Activated CD4-positive, alpha-beta T cell treated with anti-CD3 and anti-CD28 coated beads, Interleukin-2, amount 10 ng/mL, durations not matched to agents 24 days and 14 days (primary cell): ENCODE measurements at regions not wholly inside any gene's neighbourhood (a gene's known extent, or its start where the extent isn't known, plus 50 kb on each side); places are given as distances from the start of the nearest gene placed in this dataset.

ENCODE experiments used
- DNase-seq: peaks from one replicate; pipeline ENCODE4 v3.0.0; 2022
- H3K27ac Mint-ChIP-seq: one replicate; pipeline ENCODE4 v1.8.0; 2022; ENCODE audit warnings: mild to moderate bottlenecking, mixed read lengths
- H3K27me3 Mint-ChIP-seq: one replicate; pipeline ENCODE4 v1.8.0; 2022; ENCODE audit warnings: mixed read lengths
- H3K36me3 Mint-ChIP-seq: one replicate; pipeline ENCODE4 v1.8.0; 2022; ENCODE audit warnings: low read depth, mild to moderate bottlenecking, mixed read lengths
- H3K4me1 Mint-ChIP-seq: one replicate; pipeline ENCODE4 v1.8.0; 2021; ENCODE audit warnings: mixed read lengths
- H3K4me3 Mint-ChIP-seq: one replicate; pipeline ENCODE4 v1.8.0; 2022; ENCODE audit warnings: mild to moderate bottlenecking, moderate library complexity, mixed read lengths
- H3K9me3 Mint-ChIP-seq: one replicate; pipeline ENCODE4 v1.8.0; 2021; ENCODE audit warnings: mixed read lengths
- intact Hi-C: fragments of 100-400 bp; cut with micrococcal nuclease; formaldehyde crosslinking; loops from one replicate; pipeline ENCODE4 v1.15.1; 2023

DNA sequence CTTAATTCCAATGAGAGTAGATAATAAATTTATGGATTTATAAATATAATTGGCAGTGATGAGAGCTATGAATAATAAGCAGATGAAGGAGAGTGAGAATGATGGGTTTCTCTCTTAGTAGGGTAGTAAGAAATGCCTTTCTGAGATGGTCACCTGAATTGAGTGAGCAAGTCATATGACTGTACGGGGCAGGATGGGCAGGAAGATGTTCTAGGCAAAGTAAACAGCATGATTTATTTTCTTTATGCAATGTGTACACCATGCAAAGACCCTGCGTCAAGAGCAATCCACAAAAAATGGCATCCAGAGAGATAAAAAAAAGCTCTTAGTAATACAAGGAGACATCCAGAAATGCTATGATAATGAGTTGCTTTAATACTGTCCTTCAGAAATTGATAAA lies 409.9 kb downstream of the HLX start:
- H3K27ac Mint-ChIP-seq, result no peak overlapping the region
- intact Hi-C loops, result no loop called here
- H3K4me1 Mint-ChIP-seq, result no peaks in the 10 kb centered on the region
- H3K4me3 Mint-ChIP-seq, result no peak overlapping the region
- no peaks in the 10 kb centered on the region for H3K9me3 Mint-ChIP-seq
- no peaks in the 10 kb centered on the region for H3K36me3 Mint-ChIP-seq
- no peak for DNase-seq
- H3K27me3 Mint-ChIP-seq, result no peaks in the 10 kb centered on the region

DNA sequence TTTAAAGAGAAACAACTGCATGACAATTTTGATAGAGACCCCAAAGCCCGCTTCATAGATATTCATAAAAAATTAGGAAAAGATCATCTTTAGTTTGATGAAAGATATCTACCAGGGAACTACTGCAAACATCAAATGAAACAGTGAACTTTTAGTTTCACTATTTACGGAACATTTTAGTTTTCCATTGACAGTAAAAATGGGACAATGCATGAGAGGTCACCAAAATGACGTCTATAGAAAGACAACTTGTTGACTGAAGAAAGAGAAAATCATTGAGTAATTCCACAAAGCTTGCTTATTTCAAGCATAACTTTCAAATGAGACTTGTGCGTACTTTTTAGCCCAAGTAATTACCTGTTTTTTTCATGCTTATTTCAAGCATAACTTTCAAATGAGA lies 411.4 kb downstream of the HLX start:
- Mint-ChIP-seq H3K36me3 (no peaks in the 10 kb centered on the region), H3K9me3 (no peaks in the 10 kb centered on the region), H3K27ac (no peak overlapping the region), H3K4me1 (no peaks in the 10 kb centered on the region), H3K27me3 (no peaks in the 10 kb centered on the region), H3K4me3 (no peak overlapping the region)
- intact Hi-C loops, result no loop called here
- no peak for DNase-seq

DNA sequence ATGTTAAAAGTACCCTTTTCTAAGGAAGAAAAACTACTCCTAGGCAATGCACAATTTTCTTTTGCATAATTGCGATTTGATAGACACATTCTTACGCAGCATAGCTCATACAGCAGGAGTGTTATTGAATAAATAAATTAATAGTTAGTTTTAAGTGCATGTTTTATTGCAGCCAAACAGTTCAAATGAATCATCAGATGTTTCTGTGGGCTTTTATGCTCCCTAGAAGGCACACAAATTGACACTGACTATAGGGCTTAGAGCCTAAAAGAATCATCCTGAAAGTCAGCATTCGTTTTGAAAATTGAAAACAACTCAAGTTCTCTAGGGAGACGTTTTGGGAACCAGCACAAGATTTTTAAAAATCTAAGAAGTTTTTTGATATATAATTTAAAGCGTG lies 411.9 kb downstream of the HLX start:
- no peaks in the 10 kb centered on the region for H3K36me3 Mint-ChIP-seq
- H3K4me3 Mint-ChIP-seq, result no peak overlapping the region
- DNase-seq, result no peak
- intact Hi-C loops, result no loop called here
- H3K27me3 Mint-ChIP-seq, result no peaks in the 10 kb centered on the region
- H3K27ac Mint-ChIP-seq, result no peak overlapping the region
- H3K9me3 Mint-ChIP-seq, result no peaks in the 10 kb centered on the region
- no peaks in the 10 kb centered on the region for H3K4me1 Mint-ChIP-seq

DNA sequence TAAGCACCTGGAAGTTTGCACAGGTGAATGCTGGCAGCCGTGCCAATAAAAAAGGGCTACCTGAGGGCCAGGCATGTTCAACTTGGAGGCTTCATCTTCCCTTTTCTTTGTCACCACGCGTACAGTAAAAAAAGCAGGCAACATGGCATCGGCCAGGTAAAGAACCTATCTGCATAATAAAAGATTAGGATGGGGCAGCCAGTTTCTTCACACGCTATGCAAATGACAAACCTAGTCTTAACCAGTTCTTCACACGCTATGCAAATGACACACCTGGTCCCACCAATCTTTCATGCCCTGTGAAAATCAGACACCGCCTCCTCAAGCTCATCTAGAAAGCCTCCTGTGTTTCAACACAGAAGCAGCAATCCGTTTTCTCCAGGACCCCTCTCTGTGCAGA lies 413.4 kb downstream of the HLX start:
- no peak overlapping the region for H3K4me3 Mint-ChIP-seq
- DNase-seq, result no peak
- H3K27ac Mint-ChIP-seq, result no peak overlapping the region
- no peaks in the 10 kb centered on the region for H3K27me3 Mint-ChIP-seq
- no peaks in the 10 kb centered on the region for H3K9me3 Mint-ChIP-seq
- H3K4me1 Mint-ChIP-seq, result no peaks in the 10 kb centered on the region
- H3K36me3 Mint-ChIP-seq, result no peaks in the 10 kb centered on the region
- intact Hi-C loops, result no loop called here

GRCh38 chr1:221294242-221294641 lies 415.0 kb downstream of the HLX start:
- DNase-seq, result no peak
- H3K27me3 Mint-ChIP-seq, result no peaks in the 10 kb centered on the region
- H3K36me3 Mint-ChIP-seq, result no peaks in the 10 kb centered on the region
- H3K27ac Mint-ChIP-seq, result no peak overlapping the region
- intact Hi-C loops, result no loop called here
- no peaks in the 10 kb centered on the region for H3K9me3 Mint-ChIP-seq
- H3K4me1 Mint-ChIP-seq, result no peaks in the 10 kb centered on the region
- H3K4me3 Mint-ChIP-seq, result no peak overlapping the region

GRCh38 chr1:221302357-221302756 lies 423.1 kb downstream of the HLX start:
- no peak for DNase-seq
- intact Hi-C loops, result no loop called here
- no peaks in the 10 kb centered on the region for H3K4me1 Mint-ChIP-seq
- no peaks in the 10 kb centered on the region for H3K36me3 Mint-ChIP-seq
- no peaks in the 10 kb centered on the region for H3K9me3 Mint-ChIP-seq
- H3K4me3 Mint-ChIP-seq, result no peak overlapping the region
- H3K27me3 Mint-ChIP-seq, result peaks cover 2% of the 10 kb centered on the region
- H3K27ac Mint-ChIP-seq, result no peak overlapping the region

DNA sequence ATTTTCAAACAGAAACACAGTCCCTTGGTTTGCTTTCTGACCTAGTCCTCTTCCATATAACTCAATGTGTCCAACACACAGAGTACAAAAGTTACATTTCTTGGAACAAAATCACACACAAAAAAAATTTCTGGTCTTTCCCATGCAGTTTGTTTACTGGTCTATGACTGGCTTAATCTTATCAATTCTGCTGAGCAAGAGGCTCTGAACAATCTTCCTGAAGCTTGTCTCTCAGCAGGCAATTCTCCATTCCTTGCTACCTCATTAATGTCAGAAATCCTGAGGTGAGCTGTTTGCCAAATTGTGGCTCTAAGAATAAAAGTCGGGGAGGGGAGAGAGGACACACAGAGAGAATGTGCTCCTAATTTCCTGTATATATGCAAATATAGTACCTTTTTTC lies 423.6 kb downstream of the HLX start:
- intact Hi-C loops, result no loop called here
- no peak overlapping the region for H3K4me3 Mint-ChIP-seq
- H3K9me3 Mint-ChIP-seq, result no peaks in the 10 kb centered on the region
- H3K4me1 Mint-ChIP-seq, result no peaks in the 10 kb centered on the region
- DNase-seq, result no peak
- H3K27ac Mint-ChIP-seq, result no peak overlapping the region
- no peaks in the 10 kb centered on the region for H3K36me3 Mint-ChIP-seq
- H3K27me3 Mint-ChIP-seq, result peaks cover 2% of the 10 kb centered on the region

DNA sequence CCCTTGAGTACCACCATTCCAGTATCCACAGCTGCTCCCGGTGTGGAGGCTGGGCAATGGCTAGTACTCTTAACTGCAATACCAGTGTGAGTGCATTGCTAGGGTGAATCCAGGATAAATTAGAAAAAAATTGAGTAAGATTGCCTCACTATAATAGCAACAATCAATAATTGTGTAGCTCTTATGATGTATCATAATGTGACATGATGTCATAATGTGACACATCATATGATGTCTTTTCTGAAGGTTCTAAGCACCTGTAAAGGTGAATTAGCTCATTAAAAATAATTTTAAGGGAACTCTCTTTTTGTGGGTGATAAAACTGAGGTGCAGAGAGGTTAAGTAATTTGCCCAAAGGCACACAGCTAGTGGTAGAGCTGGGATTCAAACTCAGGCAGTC lies 424.4 kb downstream of the HLX start:
- Mint-ChIP-seq H3K4me3 (no peak overlapping the region), H3K27me3 (peaks cover 2% of the 10 kb centered on the region), H3K27ac (no peak overlapping the region), H3K36me3 (no peaks in the 10 kb centered on the region), H3K9me3 (no peaks in the 10 kb centered on the region), H3K4me1 (no peaks in the 10 kb centered on the region)
- DNase-seq, result no peak
- intact Hi-C loops, result no loop called here

GRCh38 chr1:221306239-221306638 lies 427.0 kb downstream of the HLX start:
- intact Hi-C loops, result no loop called here
- DNase-seq, result no peak
- H3K27ac Mint-ChIP-seq, result no peak overlapping the region
- no peaks in the 10 kb centered on the region for H3K9me3 Mint-ChIP-seq
- no peaks in the 10 kb centered on the region for H3K4me1 Mint-ChIP-seq
- peaks cover 2% of the 10 kb centered on the region for H3K27me3 Mint-ChIP-seq
- no peaks in the 10 kb centered on the region for H3K36me3 Mint-ChIP-seq
- no peak overlapping the region for H3K4me3 Mint-ChIP-seq

DNA sequence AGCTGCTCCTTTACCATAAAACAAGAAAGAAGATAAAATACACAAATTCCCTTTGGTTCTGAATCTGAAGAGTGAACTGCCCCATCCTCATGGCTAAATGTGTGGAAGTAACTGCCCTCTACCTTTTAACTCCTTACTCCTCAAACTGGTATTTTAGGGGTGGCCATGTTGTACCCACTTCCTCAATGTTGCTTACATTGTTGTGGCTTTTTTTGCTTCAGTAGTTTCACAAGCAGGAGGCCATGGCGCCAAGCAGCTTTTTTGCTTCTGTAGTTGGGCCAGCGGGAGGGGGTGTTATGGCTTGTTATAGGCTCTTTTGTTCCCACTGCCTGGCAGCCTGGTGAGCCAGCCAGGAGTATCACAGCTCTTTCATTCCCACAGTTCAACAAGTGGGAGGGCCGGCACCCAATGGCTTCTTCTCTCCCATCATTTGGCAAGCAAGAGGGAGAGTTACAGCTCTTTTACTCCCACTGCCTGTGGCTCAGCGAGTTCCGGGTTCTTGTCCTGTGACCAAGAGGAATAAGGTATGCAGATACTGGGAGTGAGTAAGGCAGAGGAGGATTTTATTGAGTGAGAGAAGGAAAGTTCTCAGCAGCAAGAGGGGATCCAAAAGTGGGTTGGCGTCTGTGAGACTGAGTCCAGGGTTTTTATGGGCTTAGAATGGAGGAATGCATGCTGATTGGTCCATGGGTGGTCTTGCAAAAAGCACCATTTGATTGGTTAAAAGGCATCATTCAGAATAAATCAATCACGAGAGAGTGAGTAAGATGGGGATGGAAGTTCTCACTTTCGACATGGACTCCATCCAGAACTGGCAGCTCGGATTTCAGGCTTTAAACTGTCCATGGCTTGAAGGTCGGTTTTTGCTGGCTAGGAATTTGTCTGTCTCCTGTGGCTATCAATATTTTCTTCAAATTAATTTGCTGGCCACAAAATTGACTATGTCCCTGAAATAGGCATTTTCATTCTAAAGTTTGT lies 429.6 kb downstream of the HLX start:
- Mint-ChIP-seq H3K27ac (no peak overlapping the region), H3K9me3 (no peaks in the 10 kb centered on the region), H3K4me1 (no peaks in the 10 kb centered on the region), H3K36me3 (no peaks in the 10 kb centered on the region), H3K4me3 (no peak overlapping the region), H3K27me3 (no peaks in the 10 kb centered on the region)
- DNase-seq, result no peak
- intact Hi-C loops, result no loop called here

GRCh38 chr1:221309723-221310122 lies 430.5 kb downstream of the HLX start:
- H3K27ac Mint-ChIP-seq, result no peak overlapping the region

DNA sequence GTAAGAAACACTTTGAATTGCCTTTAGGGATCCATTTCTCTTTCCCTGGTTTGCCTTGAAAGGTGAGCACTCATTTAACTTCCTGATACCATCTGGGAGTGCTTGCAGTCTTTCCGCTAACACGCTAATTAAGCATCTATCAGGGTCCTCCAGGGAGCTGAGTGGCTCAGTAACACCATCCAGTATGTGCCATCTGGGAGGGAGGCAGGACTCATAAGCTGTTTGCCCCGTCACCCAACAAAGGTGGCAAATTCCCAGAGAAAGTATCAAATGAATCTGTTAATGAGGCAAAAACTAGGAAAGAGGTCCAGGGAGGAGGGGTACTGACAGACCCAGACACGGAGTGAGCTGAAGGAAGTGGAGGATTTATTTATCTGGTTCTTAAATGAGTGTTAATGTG lies 430.9 kb downstream of the HLX start:
- no peaks in the 10 kb centered on the region for H3K36me3 Mint-ChIP-seq
- intact Hi-C loops, result no loop called here
- no peaks in the 10 kb centered on the region for H3K27me3 Mint-ChIP-seq
- H3K4me3 Mint-ChIP-seq, result no peak overlapping the region
- H3K4me1 Mint-ChIP-seq, result no peaks in the 10 kb centered on the region
- H3K27ac Mint-ChIP-seq, result no peak overlapping the region
- no peak for DNase-seq
- H3K9me3 Mint-ChIP-seq, result no peaks in the 10 kb centered on the region

More at GRCh38 chr1:221309723-221310122, 430.5 kb downstream of the HLX start:
- no peaks in the 10 kb centered on the region for H3K4me1 Mint-ChIP-seq
- no peak overlapping the region for H3K4me3 Mint-ChIP-seq
- H3K27me3 Mint-ChIP-seq, result no peaks in the 10 kb centered on the region
- H3K36me3 Mint-ChIP-seq, result no peaks in the 10 kb centered on the region
- intact Hi-C loops, result no loop called here
- H3K9me3 Mint-ChIP-seq, result no peaks in the 10 kb centered on the region
- DNase-seq, result no peak

DNA sequence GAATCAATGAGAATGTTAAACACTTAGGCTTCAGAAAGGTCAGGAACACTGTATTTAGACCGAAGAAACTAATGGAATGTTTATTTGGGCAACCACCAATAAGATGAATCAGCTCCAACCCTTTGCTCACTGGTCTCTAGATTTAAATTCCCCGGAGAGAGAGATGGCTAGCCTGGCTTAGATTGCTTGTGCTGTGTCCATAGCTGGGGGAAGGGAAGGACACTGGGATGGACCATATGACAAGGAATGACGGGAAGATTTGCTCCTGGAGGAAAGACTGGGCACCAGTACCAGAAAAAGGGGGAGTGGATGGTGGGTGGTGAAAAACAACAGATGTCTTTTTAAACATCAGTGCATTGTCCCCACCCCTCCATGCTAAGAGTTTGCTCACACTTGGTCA lies 426.6 kb downstream of the DUSP10 start:
- H3K9me3 Mint-ChIP-seq, result no peaks in the 10 kb centered on the region
- H3K36me3 Mint-ChIP-seq, result no peaks in the 10 kb centered on the region
- DNase-seq, result no peak
- H3K4me3 Mint-ChIP-seq, result no peak overlapping the region
- H3K4me1 Mint-ChIP-seq, result no peaks in the 10 kb centered on the region
- intact Hi-C loops, result no loop called here
- no peak overlapping the region for H3K27ac Mint-ChIP-seq
- H3K27me3 Mint-ChIP-seq, result no peaks in the 10 kb centered on the region

GRCh38 chr1:221316491-221317056 lies 425.3 kb downstream of the DUSP10 start:
- Mint-ChIP-seq H3K36me3 (no peaks in the 10 kb centered on the region), H3K9me3 (no peaks in the 10 kb centered on the region), H3K27ac (no peak overlapping the region), H3K4me1 (no peaks in the 10 kb centered on the region), H3K27me3 (no peaks in the 10 kb centered on the region), H3K4me3 (no peak overlapping the region)
- intact Hi-C loops, result no loop called here
- no peak for DNase-seq

DNA sequence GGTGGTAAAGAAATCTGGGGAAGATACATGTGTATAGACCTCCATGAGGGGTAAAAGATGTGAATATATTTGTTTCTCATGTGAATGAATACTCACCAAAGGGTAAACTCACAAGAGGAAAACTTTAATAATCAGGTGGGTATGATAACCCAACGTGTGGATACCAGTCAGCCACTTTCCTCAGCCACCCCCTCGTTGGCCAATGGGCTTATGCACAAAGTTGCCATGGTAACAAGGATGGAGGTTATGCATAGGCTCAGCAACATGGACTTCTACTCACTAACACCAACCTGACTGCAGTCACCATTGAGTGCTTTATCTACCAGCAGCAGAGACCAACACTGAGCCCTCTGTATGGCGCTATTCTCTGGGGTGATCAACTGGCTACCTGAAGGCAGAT lies 424.4 kb downstream of the DUSP10 start:
- Mint-ChIP-seq H3K27ac (no peak overlapping the region), H3K27me3 (no peaks in the 10 kb centered on the region), H3K9me3 (no peaks in the 10 kb centered on the region), H3K4me3 (no peak overlapping the region), H3K4me1 (no peaks in the 10 kb centered on the region), H3K36me3 (no peaks in the 10 kb centered on the region)
- intact Hi-C loops, result no loop called here
- DNase-seq, result no peak
